Lower leg skin (tissue), 3 donors: ENCODE measurements at regions not wholly inside any gene's neighbourhood (a gene's known extent, or its start where the extent isn't known, plus 50 kb on each side); places are given as distances from the start of the nearest gene placed in this dataset.

ENCODE experiments used
- POLR2A ChIP-seq, 2 donors: fragments of 450-650 bp; IDR thresholded peaks; one replicate each; pipeline ENCODE4 v1.6.1; 2016 to 2017; ENCODE audit warnings: antibody characterized with exemption in 2 of 2, mild to moderate bottlenecking in 1 of 2, moderate library complexity in 1 of 2
- TF ChIP-seq, protein P1 (sequence below), 3 donors: fragments of 450-650 bp; IDR thresholded peaks; one replicate each; pipeline ENCODE4 v1.5.1; 2016; ENCODE audit warnings: antibody characterized with exemption in 3 of 3, mild to moderate bottlenecking in 3 of 3, moderate library complexity in 2 of 3

DNA sequence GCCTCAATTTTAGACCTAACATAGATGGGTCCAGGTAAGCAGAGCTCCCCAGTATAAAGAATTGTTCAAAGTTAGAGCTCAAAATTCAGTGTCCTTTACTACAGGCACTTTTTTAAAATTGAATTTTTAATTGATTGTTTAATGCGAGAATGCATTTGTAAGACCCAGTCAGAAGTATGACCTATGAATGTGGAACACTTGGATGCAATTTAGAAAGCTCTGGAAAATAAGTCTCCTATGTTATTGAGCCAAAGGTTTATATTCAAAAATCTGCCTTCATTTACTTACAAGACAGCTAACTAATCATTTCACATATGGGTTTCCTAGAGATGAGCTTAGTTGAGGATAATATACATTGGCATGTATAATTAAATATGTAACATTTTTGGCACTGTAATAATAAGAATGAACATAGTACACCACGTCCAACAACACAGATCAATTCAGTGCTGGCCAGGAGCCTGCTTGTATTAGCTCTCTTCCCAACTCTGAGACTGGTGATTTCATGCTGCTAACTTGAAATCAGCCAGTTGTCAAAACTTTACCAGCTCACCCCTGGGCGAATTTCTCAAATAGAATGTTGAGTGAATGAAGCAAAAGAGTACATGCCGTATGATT, 197.2 kb upstream of the NPY2R start:
- TF ChIP-seq, protein P1, sequence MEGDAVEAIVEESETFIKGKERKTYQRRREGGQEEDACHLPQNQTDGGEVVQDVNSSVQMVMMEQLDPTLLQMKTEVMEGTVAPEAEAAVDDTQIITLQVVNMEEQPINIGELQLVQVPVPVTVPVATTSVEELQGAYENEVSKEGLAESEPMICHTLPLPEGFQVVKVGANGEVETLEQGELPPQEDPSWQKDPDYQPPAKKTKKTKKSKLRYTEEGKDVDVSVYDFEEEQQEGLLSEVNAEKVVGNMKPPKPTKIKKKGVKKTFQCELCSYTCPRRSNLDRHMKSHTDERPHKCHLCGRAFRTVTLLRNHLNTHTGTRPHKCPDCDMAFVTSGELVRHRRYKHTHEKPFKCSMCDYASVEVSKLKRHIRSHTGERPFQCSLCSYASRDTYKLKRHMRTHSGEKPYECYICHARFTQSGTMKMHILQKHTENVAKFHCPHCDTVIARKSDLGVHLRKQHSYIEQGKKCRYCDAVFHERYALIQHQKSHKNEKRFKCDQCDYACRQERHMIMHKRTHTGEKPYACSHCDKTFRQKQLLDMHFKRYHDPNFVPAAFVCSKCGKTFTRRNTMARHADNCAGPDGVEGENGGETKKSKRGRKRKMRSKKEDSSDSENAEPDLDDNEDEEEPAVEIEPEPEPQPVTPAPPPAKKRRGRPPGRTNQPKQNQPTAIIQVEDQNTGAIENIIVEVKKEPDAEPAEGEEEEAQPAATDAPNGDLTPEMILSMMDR (IDR thresholded peaks at IDR 0.05): no peak
- no peak for TF ChIP-seq POLR2A (IDR thresholded peaks at IDR 0.05)
